C4-2B (cell line): ENCODE measurements at regions not wholly inside any gene's neighbourhood (a gene's known extent, or its start where the extent isn't known, plus 50 kb on each side); places are given as distances from the start of the nearest gene placed in this dataset.

ENCODE experiments used
- CTCF ChIP-seq: fragments of 450-650 bp; conservative IDR thresholded peaks from 2 replicates; pipeline ENCODE4 v1.5.1; 2017; ENCODE audit warnings: mild to moderate bottlenecking
- ZFX ChIP-seq: fragments of 450-650 bp; IDR thresholded peaks from 2 replicates; pipeline ENCODE4 v1.6.1; 2017

DNA sequence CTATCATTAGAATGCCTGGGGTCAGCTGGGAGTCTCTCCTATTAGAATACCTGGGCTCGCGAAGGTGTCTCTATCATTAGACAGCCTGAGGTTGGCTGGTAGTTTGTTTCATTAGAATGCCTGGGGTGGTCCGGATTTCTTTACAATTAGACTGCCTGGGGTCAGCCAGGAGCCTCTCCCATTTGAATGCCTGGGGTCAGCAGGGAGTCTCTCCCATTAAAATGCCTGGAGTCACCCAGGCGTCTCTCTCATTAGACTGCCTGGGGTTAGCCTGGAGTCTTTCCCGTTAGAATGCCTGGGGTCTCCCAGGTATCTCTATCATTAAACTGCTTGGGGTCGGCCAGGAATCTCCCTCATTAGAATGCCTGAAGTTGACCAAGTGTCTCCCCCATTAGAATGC is 1458.3 kb downstream of the UQCRFS1 start:
- TF ChIP-seq CTCF: no peak
- TF ChIP-seq ZFX: no peak
